NCI-H2029 treated with DMSO at 0.1 percent for 48 hours (cell line): ENCODE measurements at regions not wholly inside any gene's neighbourhood (a gene's known extent, or its start where the extent isn't known, plus 50 kb on each side); places are given as distances from the start of the nearest gene placed in this dataset.

Experiments
- DNase-seq: peaks from one replicate; lab custom pipeline; 2025; lab: John Stamatoyannopoulos, UW

DNA sequence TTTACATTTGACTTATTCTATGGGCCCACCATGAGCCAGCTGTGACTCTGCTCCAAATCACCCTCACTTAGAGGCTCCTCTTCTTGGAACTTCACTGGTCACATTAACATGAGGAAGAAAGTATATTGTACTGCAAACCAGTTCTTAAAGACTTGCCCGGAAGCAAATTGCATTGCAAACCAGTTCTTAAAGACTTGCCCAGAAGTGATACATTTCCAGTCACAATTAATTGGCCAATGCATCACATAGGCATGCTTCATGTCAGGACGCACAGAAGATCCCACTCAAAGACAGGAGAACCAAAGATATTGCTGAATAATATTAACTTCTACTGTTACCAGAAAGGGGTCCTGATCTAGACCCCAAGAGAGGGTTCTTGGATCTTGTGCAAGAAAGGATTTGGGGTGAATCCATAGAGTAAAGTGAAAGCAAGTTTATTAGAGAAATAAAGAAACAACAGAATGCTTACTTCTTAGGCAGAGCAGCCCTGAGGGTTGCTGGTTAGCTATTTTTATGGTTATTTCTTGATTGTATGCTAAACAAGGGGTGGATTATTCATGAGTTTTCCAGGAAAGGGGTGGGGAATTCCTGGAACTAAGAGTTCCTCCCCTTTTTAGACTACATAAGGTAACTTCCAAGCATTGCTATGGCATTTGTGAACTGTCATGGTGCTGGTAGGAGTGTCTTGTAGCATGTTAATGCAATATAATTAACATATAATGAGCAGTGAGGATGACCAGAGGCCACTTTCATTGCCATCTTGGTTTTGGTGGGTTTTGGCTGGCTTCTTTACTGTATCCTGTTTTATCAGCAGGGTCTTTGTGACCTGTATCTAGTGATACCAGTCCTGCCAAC, 54.6 kb upstream of the HCCS start:
- DNase-seq, result no peak

DNA sequence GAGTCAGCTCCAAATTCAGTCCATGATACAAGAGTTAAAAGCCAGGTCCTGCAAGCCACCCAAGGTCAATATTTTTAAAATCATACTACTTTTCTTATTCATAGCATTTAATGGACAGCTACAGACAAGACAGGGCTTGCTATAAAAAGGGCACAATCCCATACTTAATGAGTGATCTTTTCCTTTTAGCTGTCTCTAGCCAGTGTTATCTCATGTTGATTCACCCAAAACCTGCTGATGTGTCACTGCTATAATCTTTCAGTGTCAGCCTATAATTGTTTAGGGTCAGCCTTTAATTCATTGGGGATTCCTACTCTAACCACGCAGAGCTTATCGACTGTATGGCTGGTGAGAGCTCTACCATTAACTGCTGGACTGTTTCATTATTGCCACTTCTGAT, 51.2 kb upstream of the HCCS start:
- DNase-seq, result no peak
